Karpas-422 (cell line): ENCODE measurements at regions not wholly inside any gene's neighbourhood (a gene's known extent, or its start where the extent isn't known, plus 50 kb on each side); places are given as distances from the start of the nearest gene placed in this dataset.

ENCODE experiments used
- DNase-seq: peaks from one replicate; pipeline ENCODE4 v3.0.0-alpha.2; 2015
- H2AFZ ChIP-seq: fragments of 200-600 bp; sonication (generic); 2 replicates; pipeline ENCODE4 v1.6.1; 2014; ENCODE audit warnings: antibody characterized with exemption, low read length, mixed read lengths
- H3K27ac ChIP-seq: fragments of 200-600 bp; sonication (generic); 2 replicates; pipeline ENCODE4 v1.5.1; 2014; ENCODE audit warnings: mild to moderate bottlenecking, low read length, moderate library complexity
- H3K27me3 ChIP-seq: fragments of 200-600 bp; sonication (generic); 2 replicates; pipeline ENCODE4 v1.6.1; 2014; ENCODE audit warnings: low read length, mixed read lengths
- H3K36me3 ChIP-seq: fragments of 200-600 bp; sonication (generic); 2 replicates; pipeline ENCODE4 v1.6.1; 2014; ENCODE audit warnings: low read length, mixed read lengths; ENCODE audit not compliant: insufficient read depth
- H3K4me1 ChIP-seq: fragments of 200-600 bp; sonication (generic); 2 replicates; pipeline ENCODE4 v1.6.1; 2014; ENCODE audit warnings: mild to moderate bottlenecking, low read length, mixed read lengths
- H3K4me2 ChIP-seq: fragments of 200-600 bp; sonication (generic); 2 replicates; pipeline ENCODE4 v1.6.1; 2014; ENCODE audit warnings: low read length, low read depth, mild to moderate bottlenecking; ENCODE audit not compliant: poor library complexity, severe bottlenecking
- H3K4me3 ChIP-seq: fragments of 200-600 bp; sonication (generic); 2 replicates; pipeline ENCODE4 v1.5.1; 2014; ENCODE audit warnings: mild to moderate bottlenecking, antibody characterized with exemption, low read length, mixed read lengths
- H3K79me2 ChIP-seq: fragments of 200-600 bp; sonication (generic); 2 replicates; pipeline ENCODE4 v1.6.1; 2014; ENCODE audit warnings: mild to moderate bottlenecking, low read length, mixed read lengths
- H3K9ac ChIP-seq: fragments of 200-600 bp; sonication (generic); 2 replicates; pipeline ENCODE4 v1.6.0; 2014; ENCODE audit warnings: low read length
- H3K9me2 ChIP-seq: fragments of 200-600 bp; sonication (generic), shearing (Covaris generic); replicated peaks from 2 replicates; pipeline ENCODE4 v1.6.0; 2014; ENCODE audit warnings: mild to moderate bottlenecking, low read length, moderate library complexity; ENCODE audit not compliant: insufficient read depth
- H3K9me3 ChIP-seq: fragments of 300-700, 200-600 bp; sonication (generic); 2 replicates; pipeline ENCODE4 v1.6.1; 2014; ENCODE audit warnings: low read length, mixed read lengths
- H4K20me1 ChIP-seq: fragments of 200-600 bp; sonication (generic); 2 replicates; pipeline ENCODE4 v1.6.1; 2014; ENCODE audit warnings: mild to moderate bottlenecking, antibody characterized with exemption, low read length, low read depth; ENCODE audit not compliant: insufficient read depth

- Histone ChIP-seq H3K9me3 (peaks cover 10% of the 10 kb centered on the region; the same call in 1 of the 2 replicates), H2AFZ (no peak overlapping the region), H3K9ac (no peak overlapping the region), H3K27me3 (no peaks in the 10 kb centered on the region), H3K4me1 (no peaks in the 10 kb centered on the region), H3K79me2 (no peaks in the 10 kb centered on the region), H4K20me1 (no peaks in the 10 kb centered on the region), H3K36me3 (no peaks in the 10 kb centered on the region), H3K4me3 (no peak overlapping the region), H3K4me2 (no peak overlapping the region), H3K27ac (no peak overlapping the region), H3K9me2 (no peaks in the 10 kb centered on the region)
- DNase-seq, result no peak
Measured at GRCh38 chr2:49861821-49862220, 707.5 kb upstream of the FSHR start.

DNA sequence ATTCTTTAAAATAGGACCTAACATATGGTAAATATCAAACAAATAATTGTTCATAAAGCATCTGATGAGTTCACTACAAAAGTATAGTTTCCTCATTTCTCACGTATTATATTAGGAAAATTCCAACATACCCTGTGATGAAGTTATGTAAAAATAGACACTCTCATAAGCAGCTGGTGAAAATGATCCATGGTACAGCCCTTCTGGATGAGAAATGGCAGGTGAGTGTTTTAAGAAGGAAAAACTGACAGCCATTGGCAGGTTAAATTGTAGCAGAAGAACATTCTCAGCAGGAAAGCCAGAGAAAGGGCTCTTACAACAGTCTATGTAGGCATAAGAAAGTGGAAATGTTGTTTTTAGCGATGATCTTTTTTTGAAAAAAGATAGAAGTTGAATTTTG, 706.5 kb upstream of the FSHR start:
- Histone ChIP-seq H4K20me1 (no peaks in the 10 kb centered on the region), H3K36me3 (no peaks in the 10 kb centered on the region), H3K9me3 (peaks cover 5% of the 10 kb centered on the region; the same call in 1 of the 2 replicates), H3K27me3 (no peaks in the 10 kb centered on the region), H3K79me2 (no peaks in the 10 kb centered on the region), H3K9me2 (no peaks in the 10 kb centered on the region), H3K27ac (no peak overlapping the region), H3K4me3 (no peak overlapping the region), H2AFZ (no peak overlapping the region), H3K4me2 (no peak overlapping the region), H3K9ac (no peak overlapping the region), H3K4me1 (no peaks in the 10 kb centered on the region)
- DNase-seq, result no peak

GRCh38 chr2:49860170-49860569, 705.9 kb upstream of the FSHR start:
- DNase-seq, result no peak
- Histone ChIP-seq H3K4me3 (no peak overlapping the region), H2AFZ (no peak overlapping the region), H3K36me3 (no peaks in the 10 kb centered on the region), H3K9ac (no peak overlapping the region), H3K27me3 (no peaks in the 10 kb centered on the region), H3K27ac (no peak overlapping the region), H3K9me2 (no peaks in the 10 kb centered on the region), H3K4me1 (no peaks in the 10 kb centered on the region), H3K79me2 (no peaks in the 10 kb centered on the region), H4K20me1 (no peaks in the 10 kb centered on the region), H3K4me2 (no peak overlapping the region), H3K9me3 (peaks cover 3% of the 10 kb centered on the region; the same call in 1 of the 2 replicates)

GRCh38 chr2:49858657-49859056, 704.3 kb upstream of the FSHR start:
- H3K27me3 ChIP-seq, result no peaks in the 10 kb centered on the region
- no peaks in the 10 kb centered on the region for H3K36me3 ChIP-seq
- no peaks in the 10 kb centered on the region for H3K9me2 ChIP-seq
- H3K4me1 ChIP-seq, result no peaks in the 10 kb centered on the region
- H3K4me2 ChIP-seq, result no peak overlapping the region
- no peak overlapping the region for H3K27ac ChIP-seq
- H4K20me1 ChIP-seq, result no peaks in the 10 kb centered on the region
- DNase-seq, result no peak
- H3K9ac ChIP-seq, result no peak overlapping the region
- no peak overlapping the region for H3K4me3 ChIP-seq
- H2AFZ ChIP-seq, result no peak overlapping the region
- no peaks in the 10 kb centered on the region for H3K79me2 ChIP-seq
- peaks cover 3% of the 10 kb centered on the region; the same call in 1 of the 2 replicates for H3K9me3 ChIP-seq

DNA sequence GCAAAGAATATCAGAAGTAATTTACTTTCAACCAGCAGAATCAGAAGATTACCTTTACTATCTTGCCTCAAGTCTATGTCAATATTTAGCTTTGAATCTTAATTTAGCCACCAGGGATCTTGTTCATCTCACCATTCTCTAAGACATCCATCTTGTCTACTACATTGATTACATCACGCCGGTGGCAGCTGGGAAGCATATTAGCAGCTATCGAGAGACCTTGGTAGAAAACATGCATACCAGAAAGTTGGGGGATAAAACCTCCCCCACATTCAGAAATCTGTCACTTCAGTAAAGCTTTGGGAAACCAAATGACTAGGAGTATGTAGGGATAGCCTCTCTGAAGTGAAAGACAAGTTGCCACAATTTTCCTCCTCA, 703.8 kb upstream of the FSHR start:
- Histone ChIP-seq H3K27ac (no peak overlapping the region), H3K4me1 (no peaks in the 10 kb centered on the region), H3K79me2 (no peaks in the 10 kb centered on the region), H3K27me3 (no peaks in the 10 kb centered on the region), H3K9ac (no peak overlapping the region), H3K4me3 (no peak overlapping the region), H2AFZ (no peak overlapping the region), H4K20me1 (no peaks in the 10 kb centered on the region), H3K9me2 (no peaks in the 10 kb centered on the region), H3K9me3 (peaks cover 3% of the 10 kb centered on the region; the same call in 1 of the 2 replicates), H3K36me3 (no peaks in the 10 kb centered on the region), H3K4me2 (no peak overlapping the region)
- DNase-seq, result no peak

DNA sequence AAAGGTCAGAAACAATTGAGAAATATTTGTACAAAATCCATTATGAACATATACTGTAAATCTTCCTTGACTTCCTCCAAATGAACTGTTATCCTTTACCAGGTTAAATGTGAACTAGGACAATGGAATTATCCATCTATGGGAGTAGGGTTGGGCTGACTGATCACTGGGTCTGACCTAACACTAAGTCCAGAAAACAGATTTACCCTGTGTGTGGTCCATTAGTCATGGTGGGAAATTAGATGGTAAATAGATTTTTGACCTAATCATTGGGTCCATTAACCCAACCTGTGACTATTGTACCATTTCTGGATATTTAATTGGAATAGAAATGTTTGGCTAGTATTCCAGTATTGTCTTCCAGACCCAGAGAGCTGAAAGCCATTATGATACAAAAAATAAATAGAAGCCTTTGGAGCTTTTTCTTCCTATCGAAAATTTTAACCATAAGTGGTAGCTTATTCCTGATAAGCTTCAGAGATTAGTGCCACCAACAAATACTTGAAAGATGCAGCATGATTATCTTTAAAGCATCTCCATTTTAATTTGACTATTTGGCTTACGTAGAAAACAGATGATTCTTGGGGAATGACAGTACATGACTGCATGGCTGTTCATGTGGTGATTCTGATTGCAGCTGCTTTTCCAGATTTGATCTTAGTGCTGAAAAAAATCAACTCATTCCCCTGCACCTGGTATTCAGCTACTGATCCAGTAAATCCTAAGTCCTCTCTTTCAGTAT, 703.2 kb upstream of the FSHR start:
- H3K9me2 ChIP-seq, result no peaks in the 10 kb centered on the region

DNA sequence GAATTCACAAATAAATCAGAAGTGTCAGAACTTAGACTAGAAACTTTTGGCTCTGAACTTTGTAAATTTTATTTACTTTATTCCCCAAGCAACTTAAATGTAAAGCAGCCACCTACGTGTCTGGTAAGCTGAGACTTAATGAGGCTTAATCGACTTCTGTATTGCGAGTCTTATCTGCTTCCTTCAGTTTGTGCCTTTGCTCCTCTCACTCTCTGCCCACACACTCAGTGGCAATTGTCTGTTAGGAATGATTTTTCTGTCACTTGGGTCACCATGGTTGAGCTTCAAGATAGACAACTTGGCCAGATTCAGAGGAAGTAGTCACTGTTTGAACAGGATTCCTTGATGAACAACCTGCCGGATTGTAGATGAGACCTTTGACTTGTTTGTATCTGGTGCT, 691.4 kb upstream of the FSHR start:
- Histone ChIP-seq H3K9me3 (peaks cover 4% of the 10 kb centered on the region; the same call in 1 of the 2 replicates), H3K4me2 (no peak overlapping the region), H3K9me2 (no peaks in the 10 kb centered on the region), H3K4me3 (no peak overlapping the region), H3K9ac (no peak overlapping the region), H3K79me2 (no peaks in the 10 kb centered on the region), H3K27ac (no peak overlapping the region), H3K4me1 (no peaks in the 10 kb centered on the region), H3K36me3 (no peaks in the 10 kb centered on the region), H2AFZ (no peak overlapping the region), H3K27me3 (no peaks in the 10 kb centered on the region), H4K20me1 (no peaks in the 10 kb centered on the region)
- DNase-seq, result no peak

More for the DNA sequence above, 703.2 kb upstream of the FSHR start:
- peaks cover 3% of the 10 kb centered on the region; the same call in 1 of the 2 replicates for H3K9me3 ChIP-seq
- H3K27ac ChIP-seq, result no peak overlapping the region
- no peaks in the 10 kb centered on the region for H3K27me3 ChIP-seq
- H3K9ac ChIP-seq, result no peak overlapping the region
- H3K4me1 ChIP-seq, result no peaks in the 10 kb centered on the region
- no peak for DNase-seq
- H3K4me3 ChIP-seq, result no peak overlapping the region
- H3K79me2 ChIP-seq, result no peaks in the 10 kb centered on the region
- no peak overlapping the region for H2AFZ ChIP-seq
- H3K4me2 ChIP-seq, result no peak overlapping the region
- no peaks in the 10 kb centered on the region for H4K20me1 ChIP-seq
- H3K36me3 ChIP-seq, result no peaks in the 10 kb centered on the region

DNA sequence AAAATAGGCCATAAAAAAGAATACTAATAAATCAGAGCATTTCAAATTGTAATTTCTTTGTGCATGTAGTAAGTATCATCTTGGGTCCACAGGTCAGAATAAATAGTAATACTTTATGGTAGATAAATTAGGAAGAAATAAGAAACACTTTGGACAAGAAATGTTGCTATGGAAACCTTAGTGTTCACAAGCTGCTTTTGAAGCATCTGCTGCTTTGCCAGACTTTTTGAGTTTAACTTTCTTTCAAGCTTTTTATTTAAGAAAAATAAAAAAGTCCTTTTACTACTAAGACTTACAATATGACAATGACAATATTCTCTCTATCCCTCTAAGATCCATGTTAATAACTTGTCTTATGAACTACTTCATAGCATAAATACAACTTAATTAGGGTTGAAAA, 690.7 kb upstream of the FSHR start:
- H3K4me3 ChIP-seq, result no peak overlapping the region
- H3K9me2 ChIP-seq, result no peaks in the 10 kb centered on the region
- H3K27ac ChIP-seq, result no peak overlapping the region
- H3K4me2 ChIP-seq, result no peak overlapping the region
- no peak for DNase-seq
- no peaks in the 10 kb centered on the region for H3K36me3 ChIP-seq
- no peak overlapping the region for H2AFZ ChIP-seq
- no peaks in the 10 kb centered on the region for H3K27me3 ChIP-seq
- no peak overlapping the region for H3K9ac ChIP-seq
- H3K4me1 ChIP-seq, result no peaks in the 10 kb centered on the region
- peaks cover 4% of the 10 kb centered on the region; the same call in 1 of the 2 replicates for H3K9me3 ChIP-seq
- H3K79me2 ChIP-seq, result no peaks in the 10 kb centered on the region
- H4K20me1 ChIP-seq, result no peaks in the 10 kb centered on the region
